HEK293 (cell line): ENCODE measurements at regions not wholly inside any gene's neighbourhood (a gene's known extent, or its start where the extent isn't known, plus 50 kb on each side); places are given as distances from the start of the nearest gene placed in this dataset.

ENCODE experiments used
- CTCF ChIA-PET: fragments of 350-600 bp; formaldehyde crosslinking; extraction: SDS; loops from one replicate; lab custom pipeline; 2021; ENCODE audit warnings: antibody characterized with exemption; lab: Yijun Ruan, JAX
- POLR2A ChIA-PET: fragments of 300-600 bp; formaldehyde crosslinking; extraction: SDS; loops from one replicate; lab custom pipeline; 2020; ENCODE audit warnings: antibody characterized with exemption, inconsistent platforms; lab: Yijun Ruan, JAX
- H3K27ac ChIP-seq: fragments of 200-500 bp; sonication (Bioruptor generic); 2 replicates; pipeline ENCODE4 v1.5.1; 2014; ENCODE audit warnings: low read depth, low read length, control low read depth, inconsistent platforms; ENCODE audit errors: extremely low read depth
- H3K36me3 ChIP-seq, 2 experiments: fragments of 200-500 bp in 1 of 2; sonication (Bioruptor generic) in 1 of 2; 1 replicate in 1 of 2; 2 replicates in 1 of 2; pipeline ENCODE4 v1.5.1; 2014 to 2017; ENCODE audit warnings: inconsistent platforms in 2 of 2, low read length in 2 of 2; ENCODE audit not compliant: control insufficient read depth in 2 of 2, insufficient read depth in 1 of 2
- H3K4me1 ChIP-seq: fragments of 200-500 bp; sonication (Bioruptor generic); 2 replicates; pipeline ENCODE4 v1.5.1; 2014; ENCODE audit warnings: mild to moderate bottlenecking, low read length, inconsistent platforms; ENCODE audit not compliant: control insufficient read depth, insufficient read depth
- H3K4me3 ChIP-seq: 2 replicates; pipeline ENCODE4 v1.5.1; 2011; ENCODE audit warnings: low read depth, mild to moderate bottlenecking, control low read depth, low read length, moderate library complexity
- H3K9me3 ChIP-seq: fragments of 200-500 bp; sonication (Bioruptor generic); 2 replicates; pipeline ENCODE4 v1.5.1; 2014; ENCODE audit warnings: low read depth, low read length, inconsistent platforms; ENCODE audit not compliant: control insufficient read depth, insufficient read depth
- BCL6B ChIP-seq: fragments of 450-650 bp; formaldehyde crosslinking; IDR thresholded peaks from 2 replicates; pipeline ENCODE4 v1.5.1; 2017; ENCODE audit warnings: missing biosample characterization, missing genetic modification characterization
- PRDM1 ChIP-seq: fragments of 450-650 bp; formaldehyde crosslinking; IDR thresholded peaks from 2 replicates; pipeline ENCODE4; 2016; ENCODE audit warnings: missing biosample characterization, missing genetic modification characterization
- PRDM6 ChIP-seq: fragments of 450-650 bp; formaldehyde crosslinking; IDR thresholded peaks from 2 replicates; pipeline ENCODE4 v1.5.1; 2017; ENCODE audit warnings: missing biosample characterization, missing genetic modification characterization
- RBAK ChIP-seq: fragments of 450-650 bp; formaldehyde crosslinking; IDR thresholded peaks from 2 replicates; pipeline ENCODE4 v1.5.1; 2016; ENCODE audit warnings: missing biosample characterization, missing genetic modification characterization
- SCRT1 ChIP-seq: fragments of 450-650 bp; formaldehyde crosslinking; IDR thresholded peaks from 2 replicates; pipeline ENCODE4 v1.5.1; 2016; ENCODE audit warnings: missing biosample characterization, missing genetic modification characterization, borderline replicate concordance
- ZBTB21 ChIP-seq: fragments of 450-650 bp; formaldehyde crosslinking; IDR thresholded peaks from 2 replicates; pipeline ENCODE4 v1.5.1; 2017; ENCODE audit warnings: missing biosample characterization, missing genetic modification characterization
- ZBTB26 ChIP-seq: fragments of 450-650 bp; formaldehyde crosslinking; optimal IDR thresholded peaks from 2 replicates; pipeline ENCODE3; 2016; ENCODE audit warnings: missing biosample characterization, mild to moderate bottlenecking, missing genetic modification characterization
- ZEB2 ChIP-seq: fragments of 450-650 bp; formaldehyde crosslinking; IDR thresholded peaks from 2 replicates; pipeline ENCODE4 v1.5.1; 2016; ENCODE audit warnings: missing biosample characterization, missing genetic modification characterization
- ZNF223 ChIP-seq: fragments of 450-650 bp; formaldehyde crosslinking; IDR thresholded peaks from 2 replicates; pipeline ENCODE4 v1.5.1; 2016; ENCODE audit warnings: missing biosample characterization, missing genetic modification characterization
- ZNF335 ChIP-seq: fragments of 450-650 bp; formaldehyde crosslinking; conservative IDR thresholded peaks from 2 replicates; pipeline ENCODE4 v1.5.1; 2016; ENCODE audit warnings: missing biosample characterization, missing genetic modification characterization
- ZNF416 ChIP-seq: fragments of 450-650 bp; formaldehyde crosslinking; IDR thresholded peaks from 2 replicates; pipeline ENCODE4 v1.5.1; 2016; ENCODE audit warnings: missing biosample characterization, missing genetic modification characterization
- ZNF558 ChIP-seq: fragments of 450-650 bp; formaldehyde crosslinking; IDR thresholded peaks from 2 replicates; pipeline ENCODE4 v1.5.1; 2016; ENCODE audit warnings: missing biosample characterization, missing genetic modification characterization
- ZNF560 ChIP-seq: fragments of 450-650 bp; formaldehyde crosslinking; IDR thresholded peaks from 2 replicates; pipeline ENCODE4 v1.5.1; 2017; ENCODE audit warnings: missing biosample characterization, missing genetic modification characterization, borderline replicate concordance
- ZNF610 ChIP-seq: fragments of 450-650 bp; formaldehyde crosslinking; IDR thresholded peaks from 2 replicates; pipeline ENCODE4 v1.5.1; 2016; ENCODE audit warnings: missing biosample characterization, missing genetic modification characterization, borderline replicate concordance
- ZNF626 ChIP-seq: fragments of 450-650 bp; sonication (Bioruptor Pico); formaldehyde crosslinking; IDR thresholded peaks from 2 replicates; pipeline ENCODE4 v1.5.1; 2018; ENCODE audit warnings: missing biosample characterization, missing genetic modification characterization, inconsistent platforms
- ZNF639 ChIP-seq: fragments of 450-650 bp; formaldehyde crosslinking; IDR thresholded peaks from 2 replicates; pipeline ENCODE4 v1.5.1; 2016; ENCODE audit warnings: missing biosample characterization, missing genetic modification characterization
- ZNF747 ChIP-seq: fragments of 450-650 bp; formaldehyde crosslinking; IDR thresholded peaks from 2 replicates; pipeline ENCODE4 v1.5.1; 2016; ENCODE audit warnings: missing biosample characterization, missing genetic modification characterization
- ZNF777 ChIP-seq: fragments of 450-650 bp; formaldehyde crosslinking; IDR thresholded peaks from 2 replicates; pipeline ENCODE4 v1.5.1; 2017; ENCODE audit warnings: missing biosample characterization, missing genetic modification characterization, borderline replicate concordance
- ZNF837 ChIP-seq: fragments of 450-650 bp; formaldehyde crosslinking; IDR thresholded peaks from 2 replicates; pipeline ENCODE4 v1.5.1; 2016; ENCODE audit warnings: missing biosample characterization, missing genetic modification characterization

- Histone ChIP-seq H3K4me3 (no peak overlapping the region), H3K36me3 (no peaks in the 10 kb centered on the region), H3K27ac (no peak overlapping the region), H3K9me3 (no peaks in the 10 kb centered on the region), H3K4me1 (no peaks in the 10 kb centered on the region)
- TF ChIP-seq RBAK (tag by site-specific recombination) (no peak), ZNF223 (tag by site-specific recombination) (no peak), PRDM6 (tag by site-specific recombination) (no peak), ZNF560 (tag by site-specific recombination) (no peak), ZNF610 (tag by site-specific recombination) (no peak), ZNF747 (tag by site-specific recombination) (no peak), ZBTB26 (tag by site-specific recombination) (no peak), SCRT1 (tag by site-specific recombination) (no peak), ZNF626 (tag by site-specific recombination) (no peak), BCL6B (tag by site-specific recombination) (no peak), ZEB2 (tag by site-specific recombination) (no peak), ZNF639 (no peak), ZNF837 (tag by site-specific recombination) (no peak)
- CTCF ChIA-PET = no interaction called here
- POLR2A ChIA-PET = no interaction called here
Observed at GRCh38 chr10:20635570-20635969, 261.5 kb downstream of the NEBL start.

GRCh38 chr10:20634839-20635238 lies 262.3 kb downstream of the NEBL start:
- CTCF ChIA-PET = no interaction called here
- TF ChIP-seq ZNF335 (tag by site-specific recombination) = no peak
- TF ChIP-seq ZNF416 (tag by site-specific recombination) = no peak
- TF ChIP-seq ZBTB21 (tag by site-specific recombination) = no peak
- TF ChIP-seq ZNF558 (tag by site-specific recombination) = no peak
- TF ChIP-seq ZNF777 = no peak
- no peak for TF ChIP-seq PRDM1 (tag by site-specific recombination)
- TF ChIP-seq, all 188 proteins: peak for 0
- H3K36me3 ChIP-seq = no peaks in the 10 kb centered on the region
- H3K4me3 ChIP-seq = no peak overlapping the region
- no peak overlapping the region for H3K27ac ChIP-seq
- H3K9me3 ChIP-seq = no peaks in the 10 kb centered on the region
- H3K4me1 ChIP-seq = no peaks in the 10 kb centered on the region
- POLR2A ChIA-PET = no interaction called here
